ENCODE measurements at regions not wholly inside any gene's neighbourhood (a gene's known extent, or its start where the extent isn't known, plus 50 kb on each side); places are given as distances from the start of the nearest gene placed in this dataset.
A peak's percentile ranks its signal among the peaks of the same experiment; 100 is the strongest.

DNA sequence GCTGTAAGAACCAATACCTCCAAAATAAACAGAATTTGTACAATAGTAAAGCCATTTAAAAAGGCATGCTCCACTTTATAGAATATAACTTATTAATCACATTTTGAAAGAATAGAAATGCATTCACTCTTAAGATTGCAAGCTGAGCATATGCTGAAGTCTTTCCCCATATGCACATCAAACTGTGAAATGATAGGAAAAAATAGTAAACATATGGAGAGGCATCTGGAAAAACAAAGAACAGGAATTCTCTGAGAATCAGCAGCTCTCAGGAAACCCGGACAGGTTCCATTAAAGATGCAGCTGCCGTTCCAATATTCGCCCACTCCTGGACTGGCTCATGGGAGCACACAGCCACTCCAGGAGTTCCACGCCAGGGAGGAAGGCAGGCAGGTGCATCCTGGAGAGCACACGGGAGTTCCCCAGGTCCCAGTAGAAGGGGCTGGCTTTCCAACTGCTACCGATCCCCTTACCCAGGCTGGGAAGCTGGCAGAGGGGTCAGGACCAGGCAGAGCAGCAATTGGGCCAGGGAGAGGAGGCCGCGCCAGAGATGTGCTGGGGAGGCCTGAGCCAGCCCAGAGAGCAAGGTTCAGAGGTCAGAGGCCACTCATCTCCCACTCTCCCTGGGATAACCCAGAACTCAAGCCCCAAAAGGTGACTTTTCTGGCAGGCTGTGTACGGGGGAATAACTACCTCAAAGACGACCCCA is 111.1 kb downstream of the DLL1 start (continued):
- TF ChIP-seq ZNF114 (CRISPR knock-in tag; IDR thresholded peaks at IDR 0.05): no peak
- no peak for TF ChIP-seq POLR2AphosphoS5 (IDR thresholded peaks at IDR 0.05; ENCODE audit: low read depth)

DNA sequence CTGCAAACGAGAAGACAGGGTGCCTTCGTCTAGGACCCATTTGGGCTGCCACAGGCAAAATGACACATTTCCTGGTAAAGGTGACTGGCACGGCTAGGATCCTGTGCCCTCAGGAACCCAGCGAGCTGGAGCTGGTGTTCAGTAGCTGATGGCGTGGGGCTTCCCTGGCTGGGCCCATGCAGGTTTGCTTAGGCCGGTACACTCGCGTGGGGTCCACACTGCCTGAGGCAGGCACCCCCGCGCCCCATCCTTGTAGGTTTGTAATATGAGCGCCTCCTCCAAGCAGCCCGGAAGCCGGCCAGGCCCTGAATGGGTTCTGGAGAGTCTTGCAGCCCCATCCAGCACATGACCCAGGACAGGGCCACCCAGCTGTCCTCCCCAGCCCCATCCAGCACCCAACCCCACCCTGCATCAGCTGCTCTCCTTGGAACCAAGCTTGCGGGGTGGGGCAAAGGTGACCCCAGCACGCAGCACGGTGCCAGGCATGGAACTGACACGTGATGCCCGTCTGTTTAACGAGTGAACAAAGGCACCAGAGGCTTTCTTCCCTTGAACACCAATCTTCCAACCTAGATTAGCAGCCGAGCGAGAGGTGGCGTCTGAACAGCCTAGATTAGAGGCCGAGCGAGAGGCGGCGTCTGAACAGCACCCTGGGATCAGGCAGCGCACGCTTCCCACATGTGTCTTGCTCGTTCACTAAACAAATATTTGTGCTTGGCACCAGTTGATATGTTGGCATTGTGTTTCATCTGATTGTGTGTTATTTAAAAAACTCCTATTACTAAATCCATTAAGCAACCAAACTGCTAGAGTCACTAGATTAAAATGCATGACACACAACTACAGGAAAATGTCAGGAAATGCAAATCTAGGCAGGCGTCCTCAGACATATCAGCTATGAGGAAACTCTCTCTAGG is 112.1 kb downstream of the DLL1 start:
- peaks cover 28% of the 10 kb centered on the region for H3K9me3 Mint-ChIP-seq
- TF ChIP-seq NANOG (IDR thresholded peaks at IDR 0.05; ENCODE audit: borderline replicate concordance): no peak
- no peak for TF ChIP-seq ZNF331 (CRISPR knock-in tag; IDR thresholded peaks at IDR 0.05; ENCODE audit: low read depth)
- TF ChIP-seq POLR2AphosphoS5 (IDR thresholded peaks at IDR 0.05; ENCODE audit: low read depth): no peak
- TF ChIP-seq, protein P1, sequence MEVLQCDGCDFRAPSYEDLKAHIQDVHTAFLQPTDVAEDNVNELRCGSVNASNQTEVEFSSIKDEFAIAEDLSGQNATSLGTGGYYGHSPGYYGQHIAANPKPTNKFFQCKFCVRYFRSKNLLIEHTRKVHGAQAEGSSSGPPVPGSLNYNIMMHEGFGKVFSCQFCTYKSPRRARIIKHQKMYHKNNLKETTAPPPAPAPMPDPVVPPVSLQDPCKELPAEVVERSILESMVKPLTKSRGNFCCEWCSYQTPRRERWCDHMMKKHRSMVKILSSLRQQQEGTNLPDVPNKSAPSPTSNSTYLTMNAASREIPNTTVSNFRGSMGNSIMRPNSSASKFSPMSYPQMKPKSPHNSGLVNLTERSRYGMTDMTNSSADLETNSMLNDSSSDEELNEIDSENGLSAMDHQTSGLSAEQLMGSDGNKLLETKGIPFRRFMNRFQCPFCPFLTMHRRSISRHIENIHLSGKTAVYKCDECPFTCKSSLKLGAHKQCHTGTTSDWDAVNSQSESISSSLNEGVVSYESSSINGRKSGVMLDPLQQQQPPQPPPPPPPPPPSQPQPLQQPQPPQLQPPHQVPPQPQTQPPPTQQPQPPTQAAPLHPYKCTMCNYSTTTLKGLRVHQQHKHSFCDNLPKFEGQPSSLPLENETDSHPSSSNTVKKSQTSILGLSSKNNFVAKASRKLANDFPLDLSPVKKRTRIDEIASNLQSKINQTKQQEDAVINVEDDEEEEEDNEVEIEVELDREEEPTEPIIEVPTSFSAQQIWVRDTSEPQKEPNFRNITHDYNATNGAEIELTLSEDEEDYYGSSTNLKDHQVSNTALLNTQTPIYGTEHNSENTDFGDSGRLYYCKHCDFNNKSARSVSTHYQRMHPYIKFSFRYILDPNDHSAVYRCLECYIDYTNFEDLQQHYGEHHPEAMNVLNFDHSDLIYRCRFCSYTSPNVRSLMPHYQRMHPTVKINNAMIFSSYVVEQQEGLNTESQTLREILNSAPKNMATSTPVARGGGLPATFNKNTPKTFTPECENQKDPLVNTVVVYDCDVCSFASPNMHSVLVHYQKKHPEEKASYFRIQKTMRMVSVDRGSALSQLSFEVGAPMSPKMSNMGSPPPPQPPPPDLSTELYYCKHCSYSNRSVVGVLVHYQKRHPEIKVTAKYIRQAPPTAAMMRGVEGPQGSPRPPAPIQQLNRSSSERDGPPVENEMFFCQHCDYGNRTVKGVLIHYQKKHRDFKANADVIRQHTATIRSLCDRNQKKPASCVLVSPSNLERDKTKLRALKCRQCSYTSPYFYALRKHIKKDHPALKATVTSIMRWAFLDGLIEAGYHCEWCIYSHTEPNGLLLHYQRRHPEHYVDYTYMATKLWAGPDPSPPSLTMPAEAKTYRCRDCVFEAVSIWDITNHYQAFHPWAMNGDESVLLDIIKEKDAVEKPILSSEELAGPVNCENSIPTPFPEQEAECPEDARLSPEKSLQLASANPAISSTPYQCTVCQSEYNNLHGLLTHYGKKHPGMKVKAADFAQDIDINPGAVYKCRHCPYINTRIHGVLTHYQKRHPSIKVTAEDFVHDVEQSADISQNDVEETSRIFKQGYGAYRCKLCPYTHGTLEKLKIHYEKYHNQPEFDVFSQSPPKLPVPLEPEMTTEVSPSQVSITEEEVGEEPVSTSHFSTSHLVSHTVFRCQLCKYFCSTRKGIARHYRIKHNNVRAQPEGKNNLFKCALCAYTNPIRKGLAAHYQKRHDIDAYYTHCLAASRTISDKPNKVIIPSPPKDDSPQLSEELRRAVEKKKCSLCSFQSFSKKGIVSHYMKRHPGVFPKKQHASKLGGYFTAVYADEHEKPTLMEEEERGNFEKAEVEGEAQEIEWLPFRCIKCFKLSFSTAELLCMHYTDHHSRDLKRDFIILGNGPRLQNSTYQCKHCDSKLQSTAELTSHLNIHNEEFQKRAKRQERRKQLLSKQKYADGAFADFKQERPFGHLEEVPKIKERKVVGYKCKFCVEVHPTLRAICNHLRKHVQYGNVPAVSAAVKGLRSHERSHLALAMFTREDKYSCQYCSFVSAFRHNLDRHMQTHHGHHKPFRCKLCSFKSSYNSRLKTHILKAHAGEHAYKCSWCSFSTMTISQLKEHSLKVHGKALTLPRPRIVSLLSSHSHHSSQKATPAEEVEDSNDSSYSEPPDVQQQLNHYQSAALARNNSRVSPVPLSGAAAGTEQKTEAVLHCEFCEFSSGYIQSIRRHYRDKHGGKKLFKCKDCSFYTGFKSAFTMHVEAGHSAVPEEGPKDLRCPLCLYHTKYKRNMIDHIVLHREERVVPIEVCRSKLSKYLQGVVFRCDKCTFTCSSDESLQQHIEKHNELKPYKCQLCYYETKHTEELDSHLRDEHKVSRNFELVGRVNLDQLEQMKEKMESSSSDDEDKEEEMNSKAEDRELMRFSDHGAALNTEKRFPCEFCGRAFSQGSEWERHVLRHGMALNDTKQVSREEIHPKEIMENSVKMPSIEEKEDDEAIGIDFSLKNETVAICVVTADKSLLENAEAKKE (CRISPR knock-in tag; IDR thresholded peaks at IDR 0.05): no peak
- TF ChIP-seq ZNF114 (CRISPR knock-in tag; IDR thresholded peaks at IDR 0.05): no peak
- TF ChIP-seq, protein P2, sequence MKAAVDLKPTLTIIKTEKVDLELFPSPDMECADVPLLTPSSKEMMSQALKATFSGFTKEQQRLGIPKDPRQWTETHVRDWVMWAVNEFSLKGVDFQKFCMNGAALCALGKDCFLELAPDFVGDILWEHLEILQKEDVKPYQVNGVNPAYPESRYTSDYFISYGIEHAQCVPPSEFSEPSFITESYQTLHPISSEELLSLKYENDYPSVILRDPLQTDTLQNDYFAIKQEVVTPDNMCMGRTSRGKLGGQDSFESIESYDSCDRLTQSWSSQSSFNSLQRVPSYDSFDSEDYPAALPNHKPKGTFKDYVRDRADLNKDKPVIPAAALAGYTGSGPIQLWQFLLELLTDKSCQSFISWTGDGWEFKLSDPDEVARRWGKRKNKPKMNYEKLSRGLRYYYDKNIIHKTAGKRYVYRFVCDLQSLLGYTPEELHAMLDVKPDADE (IDR thresholded peaks at IDR 0.05): no peak
- TF ChIP-seq EZH2 (IDR thresholded peaks at IDR 0.05; ENCODE audit: low read depth, unreplicated experiment): no peak
- TF ChIP-seq JUNB (IDR thresholded peaks at IDR 0.05; ENCODE audit: unreplicated experiment): no peak
- TF ChIP-seq STAT1 (IDR thresholded peaks at IDR 0.05; ENCODE audit: unreplicated experiment): no peak
- TF ChIP-seq, protein P3, sequence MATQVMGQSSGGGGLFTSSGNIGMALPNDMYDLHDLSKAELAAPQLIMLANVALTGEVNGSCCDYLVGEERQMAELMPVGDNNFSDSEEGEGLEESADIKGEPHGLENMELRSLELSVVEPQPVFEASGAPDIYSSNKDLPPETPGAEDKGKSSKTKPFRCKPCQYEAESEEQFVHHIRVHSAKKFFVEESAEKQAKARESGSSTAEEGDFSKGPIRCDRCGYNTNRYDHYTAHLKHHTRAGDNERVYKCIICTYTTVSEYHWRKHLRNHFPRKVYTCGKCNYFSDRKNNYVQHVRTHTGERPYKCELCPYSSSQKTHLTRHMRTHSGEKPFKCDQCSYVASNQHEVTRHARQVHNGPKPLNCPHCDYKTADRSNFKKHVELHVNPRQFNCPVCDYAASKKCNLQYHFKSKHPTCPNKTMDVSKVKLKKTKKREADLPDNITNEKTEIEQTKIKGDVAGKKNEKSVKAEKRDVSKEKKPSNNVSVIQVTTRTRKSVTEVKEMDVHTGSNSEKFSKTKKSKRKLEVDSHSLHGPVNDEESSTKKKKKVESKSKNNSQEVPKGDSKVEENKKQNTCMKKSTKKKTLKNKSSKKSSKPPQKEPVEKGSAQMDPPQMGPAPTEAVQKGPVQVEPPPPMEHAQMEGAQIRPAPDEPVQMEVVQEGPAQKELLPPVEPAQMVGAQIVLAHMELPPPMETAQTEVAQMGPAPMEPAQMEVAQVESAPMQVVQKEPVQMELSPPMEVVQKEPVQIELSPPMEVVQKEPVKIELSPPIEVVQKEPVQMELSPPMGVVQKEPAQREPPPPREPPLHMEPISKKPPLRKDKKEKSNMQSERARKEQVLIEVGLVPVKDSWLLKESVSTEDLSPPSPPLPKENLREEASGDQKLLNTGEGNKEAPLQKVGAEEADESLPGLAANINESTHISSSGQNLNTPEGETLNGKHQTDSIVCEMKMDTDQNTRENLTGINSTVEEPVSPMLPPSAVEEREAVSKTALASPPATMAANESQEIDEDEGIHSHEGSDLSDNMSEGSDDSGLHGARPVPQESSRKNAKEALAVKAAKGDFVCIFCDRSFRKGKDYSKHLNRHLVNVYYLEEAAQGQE (IDR thresholded peaks at IDR 0.05; ENCODE audit: unreplicated experiment): no peak
- TF ChIP-seq CREB1 (CRISPR knock-in tag; IDR thresholded peaks at IDR 0.05; ENCODE audit: low read depth): no peak
- no peak for TF ChIP-seq EZH2phosphoT487 (IDR thresholded peaks at IDR 0.05; ENCODE audit: unreplicated experiment)

More for the DNA sequence above, 112.1 kb downstream of the DLL1 start:
- no peaks in the 10 kb centered on the region for H3K4me1 ChIP-seq (ENCODE audit: insufficient read depth)
- H3K9me2 ChIP-seq (ENCODE audit: insufficient read depth): no peaks in the 10 kb centered on the region
- H4K20me1 ChIP-seq (replicated peaks; ENCODE audit: insufficient read depth): no peaks in the 10 kb centered on the region
- H3K27me3 Mint-ChIP-seq (ENCODE audit: insufficient read depth, low read depth, poor library complexity): peaks cover 26% of the 10 kb centered on the region
- H3K4me1 Mint-ChIP-seq: no peaks in the 10 kb centered on the region; the same call in 2 of the 3 replicates
- peak; percentile 19 for DNase-seq (ENCODE audit: low spot score)
- H3K79me2 ChIP-seq (replicated peaks; ENCODE audit: insufficient read depth): no peaks in the 10 kb centered on the region
- H3K36me3 ChIP-seq (ENCODE audit: insufficient read depth): no peaks in the 10 kb centered on the region
- no peak for ATAC-seq
- no peaks in the 10 kb centered on the region for H3K27me3 ChIP-seq (ENCODE audit: insufficient read depth)
- H2AFZ ChIP-seq: no peak overlapping the region
- no peak overlapping the region for H3K4me2 ChIP-seq
- no peak overlapping the region for H3K27ac ChIP-seq (ENCODE audit: low read depth)
- peaks cover 5% of the 10 kb centered on the region for H3K36me3 Mint-ChIP-seq (ENCODE audit: low read depth)
- H3F3A ChIP-seq (replicated peaks; ENCODE audit: low read depth): peaks cover 4% of the 10 kb centered on the region; the same call in 1 of the 2 replicates
- no peak overlapping the region for H3K4me3 ChIP-seq
- H3K27ac Mint-ChIP-seq: no peak overlapping the region
- H3K4me3 Mint-ChIP-seq: no peak overlapping the region

All from GM23338 (cell line).